ENCODE measurements at regions not wholly inside any gene's neighbourhood (a gene's known extent, or its start where the extent isn't known, plus 50 kb on each side); places are given as distances from the start of the nearest gene placed in this dataset.
A peak's percentile ranks its signal among the peaks of the same experiment; 100 is the strongest.

GRCh38 chr17:77416105-77416713, 275.4 kb downstream of the SEC14L1 start:
- no peak for FAIRE-seq
- TF ChIP-seq, protein P1, sequence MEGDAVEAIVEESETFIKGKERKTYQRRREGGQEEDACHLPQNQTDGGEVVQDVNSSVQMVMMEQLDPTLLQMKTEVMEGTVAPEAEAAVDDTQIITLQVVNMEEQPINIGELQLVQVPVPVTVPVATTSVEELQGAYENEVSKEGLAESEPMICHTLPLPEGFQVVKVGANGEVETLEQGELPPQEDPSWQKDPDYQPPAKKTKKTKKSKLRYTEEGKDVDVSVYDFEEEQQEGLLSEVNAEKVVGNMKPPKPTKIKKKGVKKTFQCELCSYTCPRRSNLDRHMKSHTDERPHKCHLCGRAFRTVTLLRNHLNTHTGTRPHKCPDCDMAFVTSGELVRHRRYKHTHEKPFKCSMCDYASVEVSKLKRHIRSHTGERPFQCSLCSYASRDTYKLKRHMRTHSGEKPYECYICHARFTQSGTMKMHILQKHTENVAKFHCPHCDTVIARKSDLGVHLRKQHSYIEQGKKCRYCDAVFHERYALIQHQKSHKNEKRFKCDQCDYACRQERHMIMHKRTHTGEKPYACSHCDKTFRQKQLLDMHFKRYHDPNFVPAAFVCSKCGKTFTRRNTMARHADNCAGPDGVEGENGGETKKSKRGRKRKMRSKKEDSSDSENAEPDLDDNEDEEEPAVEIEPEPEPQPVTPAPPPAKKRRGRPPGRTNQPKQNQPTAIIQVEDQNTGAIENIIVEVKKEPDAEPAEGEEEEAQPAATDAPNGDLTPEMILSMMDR (IDR thresholded peaks at IDR 0.05; ENCODE audit: insufficient read depth, low read length, severe bottlenecking): no peak
- DNase-seq (ENCODE audit: low read depth): no peak
- Histone ChIP-seq H3K4me3 (ENCODE audit: low read depth, low read length) (no peak overlapping the region), H3K27me3 (ENCODE audit: control insufficient read depth, insufficient read depth, low read length) (no peaks in the 10 kb centered on the region), H3K36me3 (ENCODE audit: control insufficient read depth, insufficient read depth, low read length) (peaks cover 5% of the 10 kb centered on the region)

- no peaks in the 10 kb centered on the region for H3K27me3 ChIP-seq (ENCODE audit: control insufficient read depth, insufficient read depth, low read length)
- peaks cover 6% of the 10 kb centered on the region for H3K36me3 ChIP-seq (ENCODE audit: control insufficient read depth, insufficient read depth, low read length)
- no peak overlapping the region for H3K4me3 ChIP-seq (ENCODE audit: low read depth, low read length)
- TF ChIP-seq, protein P1 (IDR thresholded peaks at IDR 0.05; ENCODE audit: insufficient read depth, low read length, severe bottlenecking): no peak
- no peak for DNase-seq (ENCODE audit: low read depth)
- peak; percentile 28 for FAIRE-seq
Observed at GRCh38 chr17:77417575-77417974, 276.8 kb downstream of the SEC14L1 start.

DNA sequence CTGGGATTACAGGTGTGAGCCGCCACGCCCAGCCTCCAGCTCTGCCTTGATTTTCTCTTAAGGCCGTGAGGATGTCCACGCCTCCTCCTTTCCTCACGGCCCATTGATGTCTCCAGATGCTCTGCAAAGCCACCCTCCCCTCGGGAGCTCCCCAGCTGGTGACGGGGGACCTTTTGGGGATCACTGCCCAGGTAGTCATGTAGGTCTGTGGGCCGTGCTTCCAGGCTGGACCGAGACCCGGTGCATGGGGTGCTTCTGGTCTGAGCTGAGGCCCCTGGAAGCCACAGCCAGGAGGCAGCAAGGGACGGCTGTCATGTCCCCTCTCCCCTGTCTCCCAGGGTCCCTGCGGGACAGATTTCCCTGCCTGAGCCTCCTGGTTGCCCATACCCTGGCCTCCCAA, 277.8 kb downstream of the SEC14L1 start:
- Histone ChIP-seq H3K27me3 (ENCODE audit: control insufficient read depth, insufficient read depth, low read length) (no peaks in the 10 kb centered on the region), H3K36me3 (ENCODE audit: control insufficient read depth, insufficient read depth, low read length) (peaks cover 6% of the 10 kb centered on the region), H3K4me3 (ENCODE audit: low read depth, low read length) (no peak overlapping the region)
- no peak for DNase-seq (ENCODE audit: low read depth)
- no peak for FAIRE-seq
- TF ChIP-seq, protein P1 (IDR thresholded peaks at IDR 0.05; ENCODE audit: insufficient read depth, low read length, severe bottlenecking): no peak

- DNase-seq (ENCODE audit: low read depth) (no peak), FAIRE-seq (no peak)
- no peak overlapping the region for H3K4me3 ChIP-seq (ENCODE audit: low read depth, low read length)
- TF ChIP-seq, protein P1 (IDR thresholded peaks at IDR 0.05; ENCODE audit: insufficient read depth, low read length, severe bottlenecking): no peak
- no peaks in the 10 kb centered on the region for H3K27me3 ChIP-seq (ENCODE audit: control insufficient read depth, insufficient read depth, low read length)
- peaks cover 6% of the 10 kb centered on the region for H3K36me3 ChIP-seq (ENCODE audit: control insufficient read depth, insufficient read depth, low read length)
Observed at GRCh38 chr17:77419095-77419494, 278.3 kb downstream of the SEC14L1 start.

DNA sequence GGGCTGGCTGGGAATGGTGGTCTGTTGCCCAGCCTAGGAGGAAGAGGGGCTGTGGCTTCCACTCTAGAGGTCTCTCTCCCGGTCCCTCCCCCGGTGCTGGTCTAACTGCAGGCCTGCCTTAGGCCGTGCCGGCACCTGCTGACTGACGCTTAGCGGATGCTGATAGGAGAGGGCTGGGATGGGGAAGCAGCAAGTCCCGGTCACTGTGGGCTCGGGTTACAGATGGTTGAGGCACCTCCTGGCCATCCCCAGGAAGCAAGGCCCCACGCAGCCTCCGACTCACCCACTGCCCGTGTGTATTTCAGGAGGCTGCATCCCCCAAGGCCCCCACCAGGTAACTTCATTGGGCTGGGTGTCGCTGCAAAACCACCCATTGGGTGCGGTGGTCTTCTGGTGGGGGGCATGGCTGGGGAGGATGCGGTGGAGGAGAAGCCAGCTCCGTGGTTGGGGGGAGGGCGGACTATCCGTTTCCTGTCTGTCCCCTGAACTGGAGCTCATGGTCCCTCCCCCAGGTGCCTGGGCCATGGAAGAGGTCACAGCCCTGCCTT, 278.9 kb downstream of the SEC14L1 start:
- TF ChIP-seq, protein P1 (IDR thresholded peaks at IDR 0.05; ENCODE audit: insufficient read depth, low read length, severe bottlenecking): no peak
- Histone ChIP-seq H3K4me3 (ENCODE audit: low read depth, low read length) (no peak overlapping the region), H3K27me3 (ENCODE audit: control insufficient read depth, insufficient read depth, low read length) (no peaks in the 10 kb centered on the region), H3K36me3 (ENCODE audit: control insufficient read depth, insufficient read depth, low read length) (peaks cover 6% of the 10 kb centered on the region)
- FAIRE-seq (no peak), DNase-seq (ENCODE audit: low read depth) (no peak)

Measured in bronchial epithelial cell (primary cell).